Muscle layer of duodenum (tissue), 2 donors: ENCODE measurements at regions not wholly inside any gene's neighbourhood (a gene's known extent, or its start where the extent isn't known, plus 50 kb on each side); places are given as distances from the start of the nearest gene placed in this dataset.
"Not testable (repeated sequence)": the region's sequence is repeated elsewhere in the genome, so short reads cannot be mapped to it uniquely, and the experiment has no call there.

ENCODE experiments used
- H3K27ac ChIP-seq: one replicate; pipeline ENCODE4 v1.7.0; 2013; ENCODE audit warnings: mild to moderate bottlenecking, low read length
- H3K27me3 ChIP-seq: one replicate; pipeline ENCODE4 v1.7.0; 2013; ENCODE audit warnings: low read depth, mild to moderate bottlenecking, control low read depth, low read length
- H3K36me3 ChIP-seq, 2 donors: one replicate each; pipeline ENCODE4 v1.7.0; 2013; ENCODE audit warnings: low read length in 2 of 2, control low read depth in 1 of 2, mild to moderate bottlenecking in 1 of 2; ENCODE audit not compliant: insufficient read depth in 2 of 2, control insufficient read depth in 1 of 2
- H3K4me1 ChIP-seq, 2 donors: one replicate each; pipeline ENCODE4 v1.7.0; 2013; ENCODE audit warnings: low read length in 2 of 2, mild to moderate bottlenecking in 2 of 2, control low read depth in 1 of 2, moderate library complexity in 1 of 2; ENCODE audit not compliant: insufficient read depth in 2 of 2, control insufficient read depth in 1 of 2
- H3K4me3 ChIP-seq, 2 donors: one replicate each; pipeline ENCODE4 v1.7.0; 2013; ENCODE audit warnings: low read length in 2 of 2, low read depth in 1 of 2, mild to moderate bottlenecking in 1 of 2
- H3K9me3 ChIP-seq, 2 donors: one replicate each; pipeline ENCODE4 v1.7.0; 2013; ENCODE audit warnings: low read length in 2 of 2, control low read depth in 1 of 2, mild to moderate bottlenecking in 1 of 2; ENCODE audit not compliant: control insufficient read depth in 1 of 2
- donor health status: healthy.

GRCh38 chr12:75764091-75764841 lies 252.9 kb upstream of the KRR1 start:
- Histone ChIP-seq H3K4me1 (no peaks in the 10 kb centered on the region), H3K27me3 (no peaks in the 10 kb centered on the region), H3K9me3 (no peaks in the 10 kb centered on the region), H3K4me3 (no peak overlapping the region), H3K27ac (no peak overlapping the region), H3K36me3 (no peaks in the 10 kb centered on the region)

GRCh38 chr12:75760573-75761294 lies 249.3 kb upstream of the KRR1 start:
- Histone ChIP-seq H3K4me3 (no peak overlapping the region), H3K27me3 (no peaks in the 10 kb centered on the region), H3K27ac (no peak overlapping the region), H3K9me3 (no peaks in the 10 kb centered on the region), H3K4me1 (no peaks in the 10 kb centered on the region), H3K36me3 (no peaks in the 10 kb centered on the region)

- Histone ChIP-seq H3K27me3 (no peaks in the 10 kb centered on the region), H3K4me1 (no peaks in the 10 kb centered on the region), H3K9me3 (no peaks in the 10 kb centered on the region), H3K27ac (no peak overlapping the region), H3K4me3 (no peak overlapping the region), H3K36me3 (no peaks in the 10 kb centered on the region)
Measured at GRCh38 chr12:75759842-75760572, 248.6 kb upstream of the KRR1 start.

GRCh38 chr12:75759196-75759595 lies 247.8 kb upstream of the KRR1 start:
- Histone ChIP-seq H3K4me1 (no peaks in the 10 kb centered on the region), H3K27me3 (no peaks in the 10 kb centered on the region), H3K9me3 (no peaks in the 10 kb centered on the region), H3K27ac (no peak overlapping the region), H3K4me3 (no peak overlapping the region), H3K36me3 (no peaks in the 10 kb centered on the region)

GRCh38 chr12:75756771-75757170 lies 245.4 kb upstream of the KRR1 start:
- Histone ChIP-seq H3K4me3 (no peak overlapping the region), H3K36me3 (no peaks in the 10 kb centered on the region), H3K4me1 (no peaks in the 10 kb centered on the region), H3K27me3 (no peaks in the 10 kb centered on the region), H3K27ac (no peak overlapping the region), H3K9me3 (no peaks in the 10 kb centered on the region)

GRCh38 chr12:75756111-75756510 lies 244.7 kb upstream of the KRR1 start:
- H3K27ac ChIP-seq, result no peak overlapping the region
- H3K4me1 ChIP-seq, result no peaks in the 10 kb centered on the region
- H3K9me3 ChIP-seq, result no peaks in the 10 kb centered on the region

GRCh38 chr12:75754698-75755097 lies 243.3 kb upstream of the KRR1 start:
- no peak overlapping the region for H3K27ac ChIP-seq
- no peaks in the 10 kb centered on the region for H3K36me3 ChIP-seq
- H3K9me3 ChIP-seq, result no peaks in the 10 kb centered on the region
- H3K27me3 ChIP-seq, result no peaks in the 10 kb centered on the region
- no peak overlapping the region for H3K4me3 ChIP-seq
- no peaks in the 10 kb centered on the region for H3K4me1 ChIP-seq

More at GRCh38 chr12:75756111-75756510, 244.7 kb upstream of the KRR1 start:
- Histone ChIP-seq H3K36me3 (no peaks in the 10 kb centered on the region), H3K27me3 (no peaks in the 10 kb centered on the region), H3K4me3 (no peak overlapping the region)

- Histone ChIP-seq H3K9me3 (no peaks in the 10 kb centered on the region), H3K27me3 (no peaks in the 10 kb centered on the region), H3K27ac (no peak overlapping the region), H3K36me3 (no peaks in the 10 kb centered on the region), H3K4me3 (no peak overlapping the region), H3K4me1 (no peaks in the 10 kb centered on the region)
Measured at GRCh38 chr12:75754141-75754540, 242.7 kb upstream of the KRR1 start.

- H3K9me3 ChIP-seq, result no peaks in the 10 kb centered on the region
- no peak overlapping the region for H3K4me3 ChIP-seq
- H3K36me3 ChIP-seq, result no peaks in the 10 kb centered on the region
- no peaks in the 10 kb centered on the region for H3K27me3 ChIP-seq
- no peak overlapping the region for H3K27ac ChIP-seq
- H3K4me1 ChIP-seq, result no peaks in the 10 kb centered on the region
Measured at GRCh38 chr12:75751769-75752471, 240.5 kb upstream of the KRR1 start.

- Histone ChIP-seq H3K27me3 (no peaks in the 10 kb centered on the region), H3K9me3 (no peaks in the 10 kb centered on the region), H3K27ac (peak overlapping the region; percentile 36), H3K4me3 (no peak overlapping the region), H3K4me1 (no peaks in the 10 kb centered on the region), H3K36me3 (no peaks in the 10 kb centered on the region)
Measured at GRCh38 chr12:75750716-75751306, 239.4 kb upstream of the KRR1 start.

- H3K36me3 ChIP-seq, H3K4me3 ChIP-seq, H3K4me1 ChIP-seq, H3K9me3 ChIP-seq, H3K27ac ChIP-seq, H3K27me3 ChIP-seq: not testable (repeated sequence)
Measured at GRCh38 chr12:75748990-75749389, 237.6 kb upstream of the KRR1 start.
